ENCODE measurements at regions not wholly inside any gene's neighbourhood (a gene's known extent, or its start where the extent isn't known, plus 50 kb on each side); places are given as distances from the start of the nearest gene placed in this dataset.

DNA sequence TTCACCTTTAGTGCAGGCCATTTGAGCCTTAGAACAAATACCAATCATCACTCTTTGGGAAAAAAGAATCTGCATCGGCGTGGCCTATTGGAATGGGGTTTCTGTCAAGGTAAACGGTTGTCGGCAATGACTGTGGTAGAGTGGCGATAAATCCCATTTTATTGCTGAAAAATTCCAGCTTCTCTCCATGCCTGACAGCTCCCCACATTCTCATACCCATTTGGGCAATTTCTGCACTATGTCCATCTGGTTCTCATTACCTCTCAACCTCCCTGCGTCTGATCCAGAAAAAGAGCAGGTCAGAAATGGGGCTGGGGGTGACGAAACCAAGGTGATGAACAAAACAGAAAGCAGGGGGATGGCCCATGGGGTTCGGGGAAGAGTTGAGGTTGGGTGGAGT lies 254.0 kb downstream of the MEIS1 start:
- no peak for DNase-seq (ENCODE audit: low spot score)
- TF ChIP-seq, protein P1, sequence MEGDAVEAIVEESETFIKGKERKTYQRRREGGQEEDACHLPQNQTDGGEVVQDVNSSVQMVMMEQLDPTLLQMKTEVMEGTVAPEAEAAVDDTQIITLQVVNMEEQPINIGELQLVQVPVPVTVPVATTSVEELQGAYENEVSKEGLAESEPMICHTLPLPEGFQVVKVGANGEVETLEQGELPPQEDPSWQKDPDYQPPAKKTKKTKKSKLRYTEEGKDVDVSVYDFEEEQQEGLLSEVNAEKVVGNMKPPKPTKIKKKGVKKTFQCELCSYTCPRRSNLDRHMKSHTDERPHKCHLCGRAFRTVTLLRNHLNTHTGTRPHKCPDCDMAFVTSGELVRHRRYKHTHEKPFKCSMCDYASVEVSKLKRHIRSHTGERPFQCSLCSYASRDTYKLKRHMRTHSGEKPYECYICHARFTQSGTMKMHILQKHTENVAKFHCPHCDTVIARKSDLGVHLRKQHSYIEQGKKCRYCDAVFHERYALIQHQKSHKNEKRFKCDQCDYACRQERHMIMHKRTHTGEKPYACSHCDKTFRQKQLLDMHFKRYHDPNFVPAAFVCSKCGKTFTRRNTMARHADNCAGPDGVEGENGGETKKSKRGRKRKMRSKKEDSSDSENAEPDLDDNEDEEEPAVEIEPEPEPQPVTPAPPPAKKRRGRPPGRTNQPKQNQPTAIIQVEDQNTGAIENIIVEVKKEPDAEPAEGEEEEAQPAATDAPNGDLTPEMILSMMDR (IDR thresholded peaks at IDR 0.05; ENCODE audit: unreplicated experiment) = no peak
- H3K27me3 Mint-ChIP-seq (ENCODE audit: unreplicated experiment) = no peaks in the 10 kb centered on the region
- H3K4me1 Mint-ChIP-seq (ENCODE audit: unreplicated experiment) = no peaks in the 10 kb centered on the region
- H3K4me3 Mint-ChIP-seq (ENCODE audit: unreplicated experiment) = no peak overlapping the region
- H3K27ac Mint-ChIP-seq (ENCODE audit: unreplicated experiment) = no peak overlapping the region
- no peaks in the 10 kb centered on the region for H3K9me3 Mint-ChIP-seq (ENCODE audit: unreplicated experiment)
- H3K36me3 Mint-ChIP-seq (ENCODE audit: low read depth, unreplicated experiment) = no peaks in the 10 kb centered on the region

DNA sequence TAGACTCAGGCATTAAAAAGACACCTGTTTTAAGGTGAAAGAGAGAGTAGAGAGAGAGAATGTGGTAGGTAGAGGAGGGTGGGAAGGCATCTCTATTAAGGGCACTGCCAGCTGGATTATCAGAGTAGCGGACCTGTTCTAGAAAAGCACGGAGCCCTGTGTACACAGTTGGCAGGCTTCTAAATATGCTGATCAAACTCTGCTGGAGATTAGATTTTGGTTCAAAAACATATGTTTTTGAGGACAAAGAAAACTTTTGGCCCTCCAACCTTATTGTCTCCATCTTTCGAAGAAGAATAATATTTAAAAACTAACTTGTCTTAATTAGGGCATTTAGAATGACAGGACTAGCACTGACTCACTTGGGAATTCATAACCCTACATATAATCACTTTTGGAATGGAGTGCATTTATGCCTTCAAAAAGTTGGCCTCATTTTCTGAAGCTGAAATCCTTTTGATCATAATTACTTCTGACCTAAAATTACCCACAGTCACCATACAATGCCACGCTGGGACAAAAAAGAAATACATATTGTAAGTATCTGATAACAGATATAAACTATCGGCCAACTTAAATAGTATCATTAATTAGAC lies 254.6 kb downstream of the MEIS1 start:
- no peaks in the 10 kb centered on the region for H3K9me3 Mint-ChIP-seq (ENCODE audit: unreplicated experiment)
- TF ChIP-seq, protein P1 (IDR thresholded peaks at IDR 0.05; ENCODE audit: unreplicated experiment) = no peak
- no peak overlapping the region for H3K4me3 Mint-ChIP-seq (ENCODE audit: unreplicated experiment)
- no peak overlapping the region for H3K27ac Mint-ChIP-seq (ENCODE audit: unreplicated experiment)
- no peaks in the 10 kb centered on the region for H3K36me3 Mint-ChIP-seq (ENCODE audit: low read depth, unreplicated experiment)
- no peak for DNase-seq (ENCODE audit: low spot score)
- no peaks in the 10 kb centered on the region for H3K27me3 Mint-ChIP-seq (ENCODE audit: unreplicated experiment)
- H3K4me1 Mint-ChIP-seq (ENCODE audit: unreplicated experiment) = no peaks in the 10 kb centered on the region

DNA sequence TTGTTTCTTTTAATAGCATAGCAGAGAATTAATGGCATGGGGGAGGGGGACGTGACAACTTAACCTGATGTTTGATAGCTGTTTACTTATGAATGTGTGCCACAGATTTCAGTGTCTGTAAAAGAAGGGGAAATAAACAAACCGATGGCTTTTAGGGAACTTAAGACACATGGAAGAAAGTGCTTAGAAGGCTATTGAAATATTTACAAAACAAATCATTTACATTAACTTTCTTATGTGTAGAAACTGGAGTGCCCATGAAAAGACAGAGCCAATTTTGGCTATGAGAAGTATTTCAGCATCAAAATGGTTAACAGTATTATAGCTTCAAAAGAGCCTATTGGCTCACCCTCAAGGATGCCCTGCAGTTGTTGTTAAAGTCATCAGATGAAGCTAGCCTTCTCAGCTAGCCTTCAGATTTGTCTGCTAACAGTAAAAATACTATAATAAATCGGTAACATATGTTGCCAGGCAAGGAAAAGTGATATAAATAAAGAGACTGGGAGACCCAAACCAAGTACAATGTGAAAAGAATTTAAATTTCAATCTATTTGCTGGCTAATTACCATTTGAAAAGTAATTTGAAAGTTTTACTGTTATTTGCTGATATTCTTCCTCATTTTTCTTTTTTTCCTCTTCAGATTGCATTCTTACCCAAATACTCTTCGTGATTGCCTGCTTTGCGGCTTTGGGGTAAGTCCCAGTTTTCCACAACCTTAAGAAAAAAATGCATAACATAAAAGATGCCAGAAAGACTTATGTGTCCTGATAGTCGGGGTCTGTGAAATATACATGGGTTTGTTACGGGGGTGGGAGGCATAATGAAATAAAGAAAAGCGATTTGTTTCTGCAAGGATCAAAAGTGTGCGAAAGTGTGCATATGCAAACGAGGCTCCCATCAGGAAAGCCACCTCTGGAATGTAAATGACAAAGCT lies 256.4 kb downstream of the MEIS1 start:
- H3K36me3 Mint-ChIP-seq (ENCODE audit: low read depth, unreplicated experiment) = no peaks in the 10 kb centered on the region
- no peak overlapping the region for H3K27ac Mint-ChIP-seq (ENCODE audit: unreplicated experiment)
- H3K4me3 Mint-ChIP-seq (ENCODE audit: unreplicated experiment) = no peak overlapping the region
- no peaks in the 10 kb centered on the region for H3K4me1 Mint-ChIP-seq (ENCODE audit: unreplicated experiment)
- H3K27me3 Mint-ChIP-seq (ENCODE audit: unreplicated experiment) = no peaks in the 10 kb centered on the region
- TF ChIP-seq, protein P1 (IDR thresholded peaks at IDR 0.05; ENCODE audit: unreplicated experiment) = no peak
- no peaks in the 10 kb centered on the region for H3K9me3 Mint-ChIP-seq (ENCODE audit: unreplicated experiment)
- no peak for DNase-seq (ENCODE audit: low spot score)

DNA sequence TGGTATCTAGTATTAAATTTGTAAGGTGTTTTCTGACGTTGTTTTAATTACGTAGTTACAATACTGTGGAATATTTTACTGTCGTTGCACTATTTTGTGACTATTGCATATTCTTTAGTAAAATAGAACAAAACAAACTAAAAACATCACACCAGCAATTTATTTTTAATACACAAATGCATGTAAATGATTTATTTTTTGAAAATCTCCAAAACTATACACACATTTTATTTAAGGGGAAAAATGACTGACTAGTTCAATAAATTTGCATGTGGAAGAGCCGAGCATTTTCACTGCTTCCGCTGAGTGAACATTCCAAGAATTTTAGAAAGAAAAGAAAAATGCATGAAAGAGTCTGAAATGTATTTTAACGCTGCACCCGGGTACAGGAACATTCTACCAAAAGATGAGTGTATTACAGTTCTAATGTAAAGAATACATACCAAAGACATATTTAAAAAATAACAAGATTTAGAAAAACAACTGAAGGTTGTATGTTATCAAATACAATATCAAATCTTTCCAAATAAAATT lies 257.7 kb downstream of the MEIS1 start:
- no peaks in the 10 kb centered on the region for H3K9me3 Mint-ChIP-seq (ENCODE audit: unreplicated experiment)
- H3K4me3 Mint-ChIP-seq (ENCODE audit: unreplicated experiment) = no peak overlapping the region
- DNase-seq (ENCODE audit: low spot score) = no peak
- no peaks in the 10 kb centered on the region for H3K27me3 Mint-ChIP-seq (ENCODE audit: unreplicated experiment)
- TF ChIP-seq, protein P1 (IDR thresholded peaks at IDR 0.05; ENCODE audit: unreplicated experiment) = no peak
- no peak overlapping the region for H3K27ac Mint-ChIP-seq (ENCODE audit: unreplicated experiment)
- no peaks in the 10 kb centered on the region for H3K4me1 Mint-ChIP-seq (ENCODE audit: unreplicated experiment)
- H3K36me3 Mint-ChIP-seq (ENCODE audit: low read depth, unreplicated experiment) = no peaks in the 10 kb centered on the region

All from endothelial cell (in vitro differentiated cells).